Astrocyte of the spinal cord (primary cell): ENCODE measurements at regions not wholly inside any gene's neighbourhood (a gene's known extent, or its start where the extent isn't known, plus 50 kb on each side); places are given as distances from the start of the nearest gene placed in this dataset.
"Not testable (repeated sequence)": the region's sequence is repeated elsewhere in the genome, so short reads cannot be mapped to it uniquely, and the experiment has no call there.

Experiments
- DNase-seq: peaks from one replicate; pipeline ENCODE4 v3.0.0; 2011; ENCODE audit warnings: low read depth, low spot score
- H3K4me3 ChIP-seq: 2 replicates; pipeline ENCODE4 v1.5.1; 2011; ENCODE audit warnings: low read depth, mild to moderate bottlenecking, low read length, moderate library complexity
- CTCF ChIP-seq: IDR thresholded peaks from 2 replicates; pipeline ENCODE4 v1.5.1; 2012; ENCODE audit warnings: low read depth, mild to moderate bottlenecking, low read length, inconsistent platforms
- in situ Hi-C: cut with HindIII; loops from 2 replicates; pipeline ENCODE4 v1.10.0; 2017; ENCODE audit warnings: low sequenced_read_pairs

GRCh38 chr9:74173284-74173683 is 323.9 kb upstream of the RORB start:
- in situ Hi-C loops: no loop called here
- no peak overlapping the region for H3K4me3 ChIP-seq
- DNase-seq: no peak
- no peak for TF ChIP-seq CTCF

GRCh38 chr9:74197771-74198170 is 299.4 kb upstream of the RORB start:
- in situ Hi-C loops, H3K4me3 ChIP-seq, DNase-seq: not testable (repeated sequence)

GRCh38 chr9:74205056-74205455 is 292.1 kb upstream of the RORB start:
- no peak for TF ChIP-seq CTCF
- in situ Hi-C loops: no loop called here
- no peak overlapping the region for H3K4me3 ChIP-seq
- DNase-seq: no peak

DNA sequence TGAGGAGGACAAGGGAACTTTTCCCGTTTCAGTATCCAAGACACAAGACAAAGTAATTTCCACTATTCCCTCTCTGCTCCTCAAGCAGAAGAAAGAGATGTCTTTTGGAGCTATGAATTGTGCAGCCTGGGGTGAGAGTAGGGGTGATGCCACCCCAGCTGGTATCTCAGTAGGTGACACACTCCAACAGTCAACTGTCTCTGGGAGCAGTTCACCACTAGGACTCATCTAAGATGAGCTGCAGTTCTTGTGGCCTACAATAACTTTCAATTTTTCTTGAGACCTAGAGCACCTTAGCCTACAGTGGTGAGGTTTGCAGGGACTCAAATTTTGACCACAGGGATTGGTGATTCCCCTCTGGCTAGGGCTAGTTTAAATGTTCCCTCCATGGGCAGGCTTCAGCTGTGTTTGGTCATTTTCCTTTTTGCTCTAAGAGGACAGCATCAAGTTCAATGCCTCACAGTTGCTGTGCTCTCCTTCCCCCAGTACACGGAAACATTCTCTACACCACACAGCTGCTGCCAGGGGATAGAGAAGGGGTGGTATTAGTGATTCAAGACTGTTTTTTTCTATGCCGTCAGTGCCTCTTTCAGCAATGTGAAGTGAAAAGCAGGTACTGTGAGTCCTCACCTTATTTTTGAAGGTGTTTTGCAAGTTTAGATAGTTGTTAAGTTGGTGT is 278.6 kb upstream of the RORB start:
- in situ Hi-C loops: no loop called here
- TF ChIP-seq CTCF: no peak
- no peak overlapping the region for H3K4me3 ChIP-seq
- no peak for DNase-seq

- in situ Hi-C loops: no loop called here
- no peak for TF ChIP-seq CTCF
- H3K4me3 ChIP-seq: no peak overlapping the region
- DNase-seq: no peak
Measured at GRCh38 chr9:74220327-74220726, 276.8 kb upstream of the RORB start.

DNA sequence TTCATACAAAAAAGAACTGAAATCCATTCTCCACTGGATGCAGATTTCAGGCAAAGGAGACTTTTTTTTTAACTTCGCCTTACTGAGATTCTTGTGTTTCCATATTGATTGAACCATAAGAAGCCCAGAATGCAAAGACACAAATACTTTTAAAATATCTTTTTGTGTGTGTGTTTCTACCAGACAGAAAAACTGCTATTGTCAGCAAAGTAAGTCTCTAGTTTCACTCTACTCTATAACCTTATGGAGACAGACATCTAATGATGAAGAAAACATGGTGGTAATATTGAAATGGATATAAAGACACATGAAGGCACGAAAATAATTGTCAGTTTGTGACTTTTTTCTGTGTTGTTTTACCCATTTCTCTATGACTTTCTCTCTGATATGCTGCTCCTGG is 260.3 kb upstream of the RORB start:
- DNase-seq: no peak
- TF ChIP-seq CTCF: no peak
- H3K4me3 ChIP-seq: no peak overlapping the region
- in situ Hi-C loops: no loop called here

- in situ Hi-C loops: no loop called here
- no peak for DNase-seq
- H3K4me3 ChIP-seq: no peak overlapping the region
- no peak for TF ChIP-seq CTCF
Measured at GRCh38 chr9:74245866-74246497, 251.2 kb upstream of the RORB start.
